ENCODE measurements at regions not wholly inside any gene's neighbourhood (a gene's known extent, or its start where the extent isn't known, plus 50 kb on each side); places are given as distances from the start of the nearest gene placed in this dataset.

GRCh38 chr3:11933529-11933928 is 70.7 kb upstream of the SYN2 start:
- DNase-seq (ENCODE audit: low read depth in 1 of 2, low spot score in 1 of 2) (no peak), FAIRE-seq (no peak)

GRCh38 chr3:11944052-11944673 is 60.0 kb upstream of the SYN2 start:
- ChIA-PET CTCF (interaction anchor here (0.9 to 2.1 kb wide), 9 partner anchors 9 to 102 kb away, joined by 3 to 7 read pairs (median 4); no protein-coding TSS in a partner anchor), POLR2A (no interaction called here)
- Histone ChIP-seq H3K4me1 (no peaks in the 10 kb centered on the region), H3K4me2 (no peak overlapping the region), H3K27ac (no peak overlapping the region), H3K9me3 (no peaks in the 10 kb centered on the region), H3K4me3 (no peak overlapping the region)
- no peak for FAIRE-seq
- peak; percentile 56 to 68 for DNase-seq (ENCODE audit: low read depth in 1 of 2, low spot score in 1 of 2)
- TF ChIP-seq CTCF (IDR thresholded peaks at IDR 0.05) (peak; percentile 59), RAD21 (conservative IDR thresholded peaks at IDR 0.05 in 1 of 2, IDR thresholded peaks at IDR 0.05 in 1 of 2) (peak; percentile 40 to 51; a peak in 4 of 5 replicates), CEBPB (IDR thresholded peaks at IDR 0.05) (no peak)
- peak; percentile 86 to 95 for ATAC-seq
- WGBS (ENCODE audit: missing lambda C conversion rate): 12% methylated on average over 7 of the region's 7 CpGs

More at GRCh38 chr3:11933529-11933928, 70.7 kb upstream of the SYN2 start:
- Histone ChIP-seq H3K27ac (no peak overlapping the region), H3K4me3 (no peak overlapping the region), H3K9me3 (no peaks in the 10 kb centered on the region), H3K4me2 (no peak overlapping the region), H3K4me1 (no peaks in the 10 kb centered on the region)
- TF ChIP-seq NPAS2 (CRISPR knock-in tag; IDR thresholded peaks at IDR 0.05; ENCODE audit: borderline replicate concordance) (no peak), GATA3 (IDR thresholded peaks at IDR 0.05; ENCODE audit: borderline replicate concordance) (no peak), MAZ (IDR thresholded peaks at IDR 0.05; ENCODE audit: borderline replicate concordance, low read depth, low read length) (no peak), EHMT2 (IDR thresholded peaks at IDR 0.05; ENCODE audit: low read depth) (no peak), KDM5A (IDR thresholded peaks at IDR 0.05) (no peak), ZC3H11A (IDR thresholded peaks at IDR 0.05) (no peak), NFE2L2 (conservative IDR thresholded peaks at IDR 0.05; ENCODE audit: low read length) (no peak), CHD2 (IDR thresholded peaks at IDR 0.05; ENCODE audit: low read length, partially characterized antibody) (no peak), ZFP36 (IDR thresholded peaks at IDR 0.05; ENCODE audit: borderline replicate concordance, partially characterized antibody) (no peak), CTCF (IDR thresholded peaks at IDR 0.05) (no peak), ATOH8 (CRISPR knock-in tag; IDR thresholded peaks at IDR 0.05; ENCODE audit: low read depth) (no peak), ZNF302 (CRISPR knock-in tag; IDR thresholded peaks at IDR 0.05) (no peak), E2F6 (IDR thresholded peaks at IDR 0.05; ENCODE audit: borderline replicate concordance, low read depth) (no peak), FOXS1 (CRISPR knock-in tag; IDR thresholded peaks at IDR 0.05) (no peak), PBX3 (IDR thresholded peaks at IDR 0.05) (no peak), JUNB (IDR thresholded peaks at IDR 0.05) (no peak), RFX5 (IDR thresholded peaks at IDR 0.05) (no peak), MAFK (IDR thresholded peaks at IDR 0.05; ENCODE audit: partially characterized antibody) (no peak), BHLHE40 (IDR thresholded peaks at IDR 0.05; ENCODE audit: low read depth, low read length) (no peak)
- ChIA-PET CTCF (no interaction called here), POLR2A (no interaction called here)
- no peak for ATAC-seq
- 20% methylated on average over 9 of the region's 9 CpGs for WGBS (ENCODE audit: missing lambda C conversion rate)
